Testis (tissue), 2 donors: ENCODE measurements at regions not wholly inside any gene's neighbourhood (a gene's known extent, or its start where the extent isn't known, plus 50 kb on each side); places are given as distances from the start of the nearest gene placed in this dataset.
A peak's percentile ranks its signal among the peaks of the same experiment; 100 is the strongest.

ENCODE experiments used
- DNase-seq: peaks from one replicate; pipeline ENCODE4 v3.0.0-alpha.2; 2019
- H3K27ac ChIP-seq, 2 donors: fragments of 200-600 bp; sonication (generic); one replicate each; pipeline ENCODE4 v1.5.1; 2019
- H3K27me3 ChIP-seq: fragments of 200-600 bp; sonication (generic); one replicate; pipeline ENCODE4 v1.5.1; 2019
- H3K36me3 ChIP-seq: fragments of 200-600 bp; sonication (generic); one replicate; pipeline ENCODE4 v1.5.1; 2017; ENCODE audit warnings: low read depth; ENCODE audit errors: missing control alignments
- H3K4me1 ChIP-seq: fragments of 200-600 bp; sonication (generic); one replicate; pipeline ENCODE4 v1.5.1; 2019
- H3K4me3 ChIP-seq, 2 donors: fragments of 200-600 bp; sonication (generic); one replicate each; pipeline ENCODE4 v1.5.1; 2017 to 2019
- H3K9me3 ChIP-seq: fragments of 200-600 bp; sonication (generic); one replicate; pipeline ENCODE4 v1.5.1; 2017
- CTCF ChIP-seq, 3 experiments: fragments of 450-650 bp in 2 of 3; fragments of 200-600 bp in 1 of 3; sonication (generic) in 1 of 3; IDR thresholded peaks; one replicate each; pipeline ENCODE4 v1.5.1; 2016 to 2019; ENCODE audit warnings: antibody characterized with exemption in 3 of 3, mild to moderate bottlenecking in 2 of 3, moderate library complexity in 1 of 3
- POLR2A ChIP-seq: fragments of 450-650 bp; IDR thresholded peaks from one replicate; pipeline ENCODE4 v1.6.1; 2017; ENCODE audit warnings: antibody characterized with exemption, mild to moderate bottlenecking, moderate library complexity
- WGBS, 2 donors: methylation state at CpG; one replicate each; pipeline ENCODE4 v1.1.5; 2018; 5-methylcytosine and 5-hydroxymethylcytosine counted together
- intact Hi-C: fragments of 100-400 bp; cut with DNase I; formaldehyde crosslinking; loops from one replicate; pipeline ENCODE4 v1.15.1; 2023; ENCODE audit warnings: low total_unique reads

DNA sequence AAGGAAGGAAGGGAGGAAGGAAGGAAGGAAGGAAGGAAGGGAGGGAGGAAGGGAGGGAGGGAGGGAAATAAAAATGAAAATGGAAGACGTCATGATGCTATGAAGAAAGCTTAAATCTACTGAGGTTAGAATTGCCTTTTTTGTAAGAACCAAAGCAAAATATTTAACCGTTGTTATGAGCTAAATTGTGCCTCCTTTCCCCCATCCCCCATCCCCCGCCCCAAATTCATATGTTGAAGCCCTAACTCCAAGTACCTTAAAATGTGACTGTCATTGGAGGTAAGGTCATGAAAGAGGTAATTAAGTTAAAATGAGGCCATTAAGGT lies 80.1 kb upstream of the CXADR start:
- Histone ChIP-seq H3K27me3 (no peaks in the 10 kb centered on the region), H3K9me3 (no peaks in the 10 kb centered on the region), H3K4me3 (no peak overlapping the region), H3K27ac (no peak overlapping the region), H3K4me1 (peaks cover 36% of the 10 kb centered on the region), H3K36me3 (no peaks in the 10 kb centered on the region)
- intact Hi-C loops, result no loop called here
- 96 to 98% methylated on average over 3 of the region's 3 CpGs for WGBS, 2 donors
- TF ChIP-seq CTCF (IDR thresholded peaks at IDR 0.05) (no peak), POLR2A (no peak)
- DNase-seq, result no peak

DNA sequence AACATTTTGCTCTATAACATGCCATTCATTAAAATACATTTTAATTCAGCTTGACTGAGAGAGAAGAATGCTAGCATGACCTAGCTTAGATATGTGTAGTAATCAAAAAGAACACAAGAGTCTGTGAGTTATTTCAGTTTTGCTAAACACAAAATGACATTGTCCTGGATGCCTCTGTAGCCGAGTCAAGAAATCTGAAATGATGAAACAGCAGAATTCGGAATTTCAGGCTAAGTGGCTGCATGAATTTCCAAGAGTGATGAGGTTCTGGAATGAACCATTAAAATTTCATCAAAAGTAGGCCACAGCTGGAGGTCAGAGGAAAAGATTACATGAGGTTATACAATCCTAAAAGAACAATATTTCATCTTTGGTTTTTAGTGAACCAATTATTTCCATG lies 79.1 kb upstream of the CXADR start:
- Histone ChIP-seq H3K4me3 (no peak overlapping the region), H3K36me3 (no peaks in the 10 kb centered on the region), H3K4me1 (peaks cover 46% of the 10 kb centered on the region), H3K9me3 (no peaks in the 10 kb centered on the region), H3K27ac (peak overlapping the region in 1 of 2 donors; percentile 6), H3K27me3 (no peaks in the 10 kb centered on the region)
- TF ChIP-seq CTCF (IDR thresholded peaks at IDR 0.05) (no peak), POLR2A (no peak)
- intact Hi-C loops, result no loop called here
- DNase-seq, result no peak
- WGBS, 2 donors, result 27 to 31% methylated on average over 2 of the region's 2 CpGs

GRCh38 chr21:17435565-17436543 lies 77.0 kb upstream of the CXADR start:
- no peaks in the 10 kb centered on the region for H3K9me3 ChIP-seq
- DNase-seq, result no peak
- H3K4me3 ChIP-seq, result no peak overlapping the region
- H3K27ac ChIP-seq, result peak overlapping the region; percentile 68 to 75
- H3K36me3 ChIP-seq, result no peaks in the 10 kb centered on the region
- no peak for TF ChIP-seq CTCF (IDR thresholded peaks at IDR 0.05)
- TF ChIP-seq POLR2A, result no peak
- WGBS, 2 donors, result 57 to 58% methylated on average over 7 of the region's 7 CpGs
- intact Hi-C loops, result no loop called here
- no peaks in the 10 kb centered on the region for H3K27me3 ChIP-seq
- H3K4me1 ChIP-seq, result peaks cover 59% of the 10 kb centered on the region

- TF ChIP-seq POLR2A (no peak), CTCF (IDR thresholded peaks at IDR 0.05) (no peak)
- intact Hi-C loops, result no loop called here
- H3K9me3 ChIP-seq, result no peaks in the 10 kb centered on the region
- peak; percentile 54 for DNase-seq
- peak overlapping the region; percentile 68 to 75 for H3K27ac ChIP-seq
- no peaks in the 10 kb centered on the region for H3K36me3 ChIP-seq
- no peak overlapping the region for H3K4me3 ChIP-seq
- peaks cover 66% of the 10 kb centered on the region for H3K4me1 ChIP-seq
- H3K27me3 ChIP-seq, result no peaks in the 10 kb centered on the region
- WGBS, 2 donors, result 28 to 42% methylated on average over 4 of the region's 4 CpGs
Measured at GRCh38 chr21:17436626-17437111, 76.2 kb upstream of the CXADR start.
